Spleen (tissue), 7 donors: ENCODE measurements at regions not wholly inside any gene's neighbourhood (a gene's known extent, or its start where the extent isn't known, plus 50 kb on each side); places are given as distances from the start of the nearest gene placed in this dataset.

Experiments
- CTCF ChIP-seq, 11 experiments: fragments of 200-600 bp in 7 of 11; fragments of 450-650 bp in 4 of 11; sonication (generic) in 4 of 11; IDR thresholded peaks in 8 of 11; conservative IDR thresholded peaks in 3 of 11; 1 replicate in 7 of 11; 2 replicates in 4 of 11; pipeline versions ENCODE4 v1.4.0 to v1.8.0; 2016 to 2021; ENCODE audit warnings: antibody characterized with exemption in 11 of 11, inconsistent platforms in 4 of 11, mild to moderate bottlenecking in 1 of 11
- POLR2AphosphoS5 ChIP-seq, 3 donors: sonication (generic); formaldehyde crosslinking; IDR thresholded peaks; one replicate each; pipeline ENCODE4 v1.5.1; 2017; ENCODE audit warnings: antibody characterized with exemption in 3 of 3
- donor health status: DM: no; HTN: no; CAD: no; lungs with moderate emphysema.
- donor health status: DM: no; HTN: no; CAD: no.
- donor health status: DM: no; HTN: no; CAD: no.

- TF ChIP-seq CTCF (IDR thresholded peaks at IDR 0.05 in 8 of 11, conservative IDR thresholded peaks at IDR 0.05 in 3 of 11) (no peak), POLR2AphosphoS5 (IDR thresholded peaks at IDR 0.05) (no peak)
Observed at GRCh38 chr16:80062361-80063030, 462.0 kb upstream of the MAF start.
